Natural killer cell (primary cell): ENCODE measurements at regions not wholly inside any gene's neighbourhood (a gene's known extent, or its start where the extent isn't known, plus 50 kb on each side); places are given as distances from the start of the nearest gene placed in this dataset.

Experiments used
- ATAC-seq, 3 donors: fragments of 150-1000 bp in 2 of 3; fragments of 200-7000 bp in 1 of 3; cut with Tn5 transposase; 1 replicate in 1 of 3; 2 replicates in 2 of 3; pipeline ENCODE4 v1.10.0; 2021; ENCODE audit warnings: mild to moderate bottlenecking in 2 of 3, moderate library complexity in 2 of 3
- DNase-seq, 2 donors: peaks; one replicate each; pipeline versions ENCODE4 v3.0.0 to v3.0.0-alpha.2; 2013 to 2021; ENCODE audit warnings: mixed read lengths in 1 of 2
- H3K27ac ChIP-seq: one replicate; pipeline ENCODE4 v1.5.1; 2013; ENCODE audit warnings: mild to moderate bottlenecking, low read length
- H3K27me3 ChIP-seq: one replicate; pipeline ENCODE4 v1.6.1; 2013; ENCODE audit warnings: low read length; ENCODE audit not compliant: control insufficient read depth, insufficient read depth
- H3K36me3 ChIP-seq: one replicate; pipeline ENCODE4 v1.6.1; 2013; ENCODE audit warnings: low read length; ENCODE audit not compliant: control insufficient read depth, insufficient read depth
- H3K4me1 ChIP-seq: one replicate; pipeline ENCODE4 v1.6.1; 2013; ENCODE audit warnings: low read length; ENCODE audit not compliant: control insufficient read depth, insufficient read depth
- H3K4me3 ChIP-seq: one replicate; pipeline ENCODE4 v1.5.1; 2013; ENCODE audit warnings: low read length
- H3K9me3 ChIP-seq: one replicate; pipeline ENCODE4 v1.6.1; 2013; ENCODE audit warnings: low read length; ENCODE audit not compliant: control insufficient read depth, insufficient read depth
- H3K27ac Mint-ChIP-seq, 2 donors: one replicate each; pipeline ENCODE4 v1.8.0; 2022; ENCODE audit warnings: mild to moderate bottlenecking in 2 of 2, mixed read lengths in 2 of 2, moderate library complexity in 1 of 2
- H3K27me3 Mint-ChIP-seq, 2 donors: one replicate each; pipeline ENCODE4 v1.8.0; 2022; ENCODE audit warnings: low read depth in 2 of 2, mixed read lengths in 2 of 2
- H3K36me3 Mint-ChIP-seq: one replicate; pipeline ENCODE4 v1.8.0; 2022; ENCODE audit warnings: mixed read lengths
- H3K4me1 Mint-ChIP-seq, 2 donors: one replicate each; pipeline ENCODE4 v1.8.0; 2022; ENCODE audit warnings: mixed read lengths in 2 of 2
- H3K4me3 Mint-ChIP-seq: one replicate; pipeline ENCODE4 v1.8.0; 2022; ENCODE audit warnings: mild to moderate bottlenecking, moderate library complexity, mixed read lengths
- H3K9me3 Mint-ChIP-seq, 2 donors: one replicate each; pipeline ENCODE4 v1.8.0; 2022; ENCODE audit warnings: mixed read lengths in 2 of 2
- CTCF ChIP-seq: fragments of 200-600 bp; IDR thresholded peaks from one replicate; pipeline ENCODE4 v1.8.0; 2022; ENCODE audit warnings: antibody characterized with exemption
- WGBS: methylation state at CpG from one replicate; pipeline ENCODE4 v1.1.7; 2013; ENCODE audit warnings: missing lambda C conversion rate; ENCODE audit not compliant: insufficient coverage; 5-methylcytosine and 5-hydroxymethylcytosine counted together
- intact Hi-C: fragments of 100-400 bp; cut with micrococcal nuclease; formaldehyde crosslinking; loops from one replicate; pipeline ENCODE4 v1.14.2; 2022

GRCh38 chr2:42874949-42875801, 82.8 kb upstream of the HAAO start:
- Histone ChIP-seq H3K4me3 (no peak overlapping the region), H3K36me3 (no peaks in the 10 kb centered on the region), H3K27ac (no peak overlapping the region), H3K9me3 (no peaks in the 10 kb centered on the region), H3K27me3 (no peaks in the 10 kb centered on the region), H3K4me1 (no peaks in the 10 kb centered on the region)
- no peaks in the 10 kb centered on the region for H3K27me3 Mint-ChIP-seq
- H3K4me1 Mint-ChIP-seq = no peaks in the 10 kb centered on the region
- no peaks in the 10 kb centered on the region for H3K9me3 Mint-ChIP-seq
- 87% methylated on average over 20 of the region's 20 CpGs for WGBS
- no peak overlapping the region for H3K27ac Mint-ChIP-seq
- intact Hi-C loops = no loop called here
- ATAC-seq = peak in 1 of 3 donors; percentile 22
- no peak for DNase-seq
- H3K4me3 Mint-ChIP-seq = no peak overlapping the region
- TF ChIP-seq CTCF = no peak
- no peaks in the 10 kb centered on the region for H3K36me3 Mint-ChIP-seq

GRCh38 chr2:42872721-42873120, 80.3 kb upstream of the HAAO start:
- Histone ChIP-seq H3K4me1 (no peaks in the 10 kb centered on the region), H3K4me3 (no peak overlapping the region), H3K27me3 (no peaks in the 10 kb centered on the region), H3K36me3 (no peaks in the 10 kb centered on the region), H3K27ac (no peak overlapping the region), H3K9me3 (peaks cover 9% of the 10 kb centered on the region)
- DNase-seq (no peak), ATAC-seq (no peak)
- H3K9me3 Mint-ChIP-seq = peaks cover 2 to 3% of the 10 kb centered on the region in 2 donors
- H3K4me3 Mint-ChIP-seq = no peak overlapping the region
- WGBS = 100% methylated on average over 1 of the region's 3 CpGs
- no peaks in the 10 kb centered on the region for H3K27me3 Mint-ChIP-seq
- TF ChIP-seq CTCF = no peak
- no peaks in the 10 kb centered on the region for H3K4me1 Mint-ChIP-seq
- peaks cover 11% of the 10 kb centered on the region for H3K36me3 Mint-ChIP-seq
- intact Hi-C loops = no loop called here
- H3K27ac Mint-ChIP-seq = no peak overlapping the region

GRCh38 chr2:42871372-42871771, 79.0 kb upstream of the HAAO start:
- no peaks in the 10 kb centered on the region for H3K36me3 ChIP-seq
- no peaks in the 10 kb centered on the region for H3K27me3 Mint-ChIP-seq
- no peaks in the 10 kb centered on the region for H3K27me3 ChIP-seq
- 96% methylated on average over 4 of the region's 4 CpGs for WGBS
- H3K9me3 ChIP-seq = peaks cover 9% of the 10 kb centered on the region
- no peak for TF ChIP-seq CTCF
- H3K4me3 ChIP-seq = no peak overlapping the region
- DNase-seq = no peak
- peaks cover 11% of the 10 kb centered on the region for H3K36me3 Mint-ChIP-seq
- H3K27ac ChIP-seq = no peak overlapping the region
- H3K27ac Mint-ChIP-seq = no peak overlapping the region
- H3K9me3 Mint-ChIP-seq = peaks cover 2 to 3% of the 10 kb centered on the region in 2 donors
- no peak overlapping the region for H3K4me3 Mint-ChIP-seq
- intact Hi-C loops = no loop called here
- ATAC-seq = no peak
- H3K4me1 Mint-ChIP-seq = peaks cover 0 to 4% of the 10 kb centered on the region in 2 donors
- no peaks in the 10 kb centered on the region for H3K4me1 ChIP-seq

GRCh38 chr2:42868874-42869273, 76.5 kb upstream of the HAAO start:
- H3K27ac ChIP-seq = no peak overlapping the region
- no peak overlapping the region for H3K27ac Mint-ChIP-seq
- H3K4me1 Mint-ChIP-seq = peaks cover 6 to 13% of the 10 kb centered on the region in 2 donors
- no peaks in the 10 kb centered on the region for H3K27me3 Mint-ChIP-seq
- ATAC-seq (no peak), DNase-seq (no peak)
- TF ChIP-seq CTCF = no peak
- H3K27me3 ChIP-seq = no peaks in the 10 kb centered on the region
- no peaks in the 10 kb centered on the region for H3K4me1 ChIP-seq
- 87% methylated on average over 2 of the region's 2 CpGs for WGBS
- intact Hi-C loops = no loop called here
- H3K36me3 ChIP-seq = no peaks in the 10 kb centered on the region
- no peak overlapping the region for H3K4me3 ChIP-seq
- H3K9me3 Mint-ChIP-seq = peaks cover 2 to 3% of the 10 kb centered on the region in 2 donors
- peaks cover 9% of the 10 kb centered on the region for H3K9me3 ChIP-seq
- peaks cover 11% of the 10 kb centered on the region for H3K36me3 Mint-ChIP-seq
- H3K4me3 Mint-ChIP-seq = no peak overlapping the region
